ENCODE measurements at regions not wholly inside any gene's neighbourhood (a gene's known extent, or its start where the extent isn't known, plus 50 kb on each side); places are given as distances from the start of the nearest gene placed in this dataset.

GRCh38 chr3:118710532-118710931 lies 324.1 kb downstream of the IGSF11 start:
- TF ChIP-seq ZNF565 (CRISPR knock-in tag; conservative IDR thresholded peaks at IDR 0.05; ENCODE audit: low read depth) = no peak
- TF ChIP-seq ARNTL (CRISPR knock-in tag; IDR thresholded peaks at IDR 0.05; ENCODE audit: borderline replicate concordance, low read depth) = no peak
- no peak for TF ChIP-seq ZNF8 (CRISPR knock-in tag; IDR thresholded peaks at IDR 0.05)
- no peak for ATAC-seq

- no peak for ATAC-seq
- TF ChIP-seq CSDC2 (CRISPR knock-in tag; IDR thresholded peaks at IDR 0.05) = no peak
- no peak for TF ChIP-seq RARB (CRISPR knock-in tag; IDR thresholded peaks at IDR 0.05)
- TF ChIP-seq ISL1 (CRISPR knock-in tag; IDR thresholded peaks at IDR 0.05) = no peak
- TF ChIP-seq ZNF8 (CRISPR knock-in tag; IDR thresholded peaks at IDR 0.05) = no peak
- no peak for TF ChIP-seq ZFP3 (CRISPR knock-in tag; IDR thresholded peaks at IDR 0.05)
- TF ChIP-seq ZFP30 (CRISPR knock-in tag; IDR thresholded peaks at IDR 0.05) = no peak
- TF ChIP-seq BACH2 (CRISPR knock-in tag; IDR thresholded peaks at IDR 0.05; ENCODE audit: borderline replicate concordance) = no peak
Observed at GRCh38 chr3:118713502-118714207, 321.0 kb downstream of the IGSF11 start.

- no peak for ATAC-seq
- TF ChIP-seq ZNF565 (CRISPR knock-in tag; conservative IDR thresholded peaks at IDR 0.05; ENCODE audit: low read depth) = no peak
- no peak for TF ChIP-seq ZFP3 (CRISPR knock-in tag; IDR thresholded peaks at IDR 0.05)
- TF ChIP-seq TOX (CRISPR knock-in tag; IDR thresholded peaks at IDR 0.05; ENCODE audit: borderline replicate concordance) = no peak
- no peak for TF ChIP-seq BACH2 (CRISPR knock-in tag; IDR thresholded peaks at IDR 0.05; ENCODE audit: borderline replicate concordance)
- TF ChIP-seq PPARA (CRISPR knock-in tag; IDR thresholded peaks at IDR 0.05; ENCODE audit: borderline replicate concordance) = no peak
- TF ChIP-seq GLIS3 (CRISPR knock-in tag; IDR thresholded peaks at IDR 0.05) = no peak
Observed at GRCh38 chr3:118714800-118715199, 319.8 kb downstream of the IGSF11 start.

- no peak for TF ChIP-seq CSRNP3 (CRISPR knock-in tag; IDR thresholded peaks at IDR 0.05)
- TF ChIP-seq POU6F1 (CRISPR knock-in tag; IDR thresholded peaks at IDR 0.05; ENCODE audit: borderline replicate concordance, low read depth) = no peak
- no peak for TF ChIP-seq SNAI2 (CRISPR knock-in tag; IDR thresholded peaks at IDR 0.05)
- TF ChIP-seq PATZ1 (CRISPR knock-in tag; IDR thresholded peaks at IDR 0.05; ENCODE audit: borderline replicate concordance) = no peak
- TF ChIP-seq ESRRG (CRISPR knock-in tag; IDR thresholded peaks at IDR 0.05) = no peak
- no peak for TF ChIP-seq ZC3H10 (CRISPR knock-in tag; IDR thresholded peaks at IDR 0.05)
- TF ChIP-seq RARB (CRISPR knock-in tag; IDR thresholded peaks at IDR 0.05) = no peak
- no peak for TF ChIP-seq ISL1 (CRISPR knock-in tag; IDR thresholded peaks at IDR 0.05)
- TF ChIP-seq ZNF565 (CRISPR knock-in tag; conservative IDR thresholded peaks at IDR 0.05; ENCODE audit: low read depth) = no peak
- ATAC-seq = no peak
Observed at GRCh38 chr3:118729546-118729945, 305.1 kb downstream of the IGSF11 start.

- ATAC-seq = no peak
- no peak for TF ChIP-seq SNAI2 (CRISPR knock-in tag; IDR thresholded peaks at IDR 0.05)
- no peak for TF ChIP-seq ISL1 (CRISPR knock-in tag; IDR thresholded peaks at IDR 0.05)
- TF ChIP-seq ZFP30 (CRISPR knock-in tag; IDR thresholded peaks at IDR 0.05) = no peak
- no peak for TF ChIP-seq ZNF70 (CRISPR knock-in tag; IDR thresholded peaks at IDR 0.05)
- TF ChIP-seq ARNTL (CRISPR knock-in tag; IDR thresholded peaks at IDR 0.05; ENCODE audit: borderline replicate concordance, low read depth) = no peak
- no peak for TF ChIP-seq TCF4 (CRISPR knock-in tag; IDR thresholded peaks at IDR 0.05; ENCODE audit: borderline replicate concordance)
- no peak for TF ChIP-seq TSHZ2 (CRISPR knock-in tag; IDR thresholded peaks at IDR 0.05)
- no peak for TF ChIP-seq ZFP3 (CRISPR knock-in tag; IDR thresholded peaks at IDR 0.05)
- TF ChIP-seq GLIS3 (CRISPR knock-in tag; IDR thresholded peaks at IDR 0.05) = no peak
- no peak for TF ChIP-seq TOX (CRISPR knock-in tag; IDR thresholded peaks at IDR 0.05; ENCODE audit: borderline replicate concordance)
Observed at GRCh38 chr3:118734664-118735063, 300.0 kb downstream of the IGSF11 start.

Measured in SK-N-SH treated with all-trans-retinoic acid at 6 μM for 48 hours (cell line).